ENCODE measurements at regions not wholly inside any gene's neighbourhood (a gene's known extent, or its start where the extent isn't known, plus 50 kb on each side); places are given as distances from the start of the nearest gene placed in this dataset.
"Not testable (repeated sequence)": the region's sequence is repeated elsewhere in the genome, so short reads cannot be mapped to it uniquely, and the experiment has no call there.

DNA sequence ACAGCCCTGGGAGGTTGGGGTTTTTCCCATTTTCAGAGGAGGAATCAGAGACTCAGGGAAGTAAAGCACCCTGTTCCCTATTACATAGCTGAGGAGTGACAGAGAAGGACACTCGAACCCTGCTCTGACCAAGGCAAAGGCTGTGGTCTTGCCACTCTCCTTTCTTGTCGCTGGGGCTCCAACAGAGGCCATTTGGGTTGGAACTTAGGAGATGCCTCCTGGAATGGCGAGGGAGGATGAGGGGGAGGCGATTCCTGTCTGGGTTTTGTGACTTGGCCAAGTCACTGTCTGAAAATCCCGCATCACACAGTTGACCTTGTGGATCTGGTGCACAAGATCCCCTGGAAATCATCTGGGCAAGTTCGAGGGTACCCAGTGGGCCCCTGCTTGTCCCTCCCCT is 64.0 kb upstream of the HAND1 start:
- no peak for DNase-seq

DNA sequence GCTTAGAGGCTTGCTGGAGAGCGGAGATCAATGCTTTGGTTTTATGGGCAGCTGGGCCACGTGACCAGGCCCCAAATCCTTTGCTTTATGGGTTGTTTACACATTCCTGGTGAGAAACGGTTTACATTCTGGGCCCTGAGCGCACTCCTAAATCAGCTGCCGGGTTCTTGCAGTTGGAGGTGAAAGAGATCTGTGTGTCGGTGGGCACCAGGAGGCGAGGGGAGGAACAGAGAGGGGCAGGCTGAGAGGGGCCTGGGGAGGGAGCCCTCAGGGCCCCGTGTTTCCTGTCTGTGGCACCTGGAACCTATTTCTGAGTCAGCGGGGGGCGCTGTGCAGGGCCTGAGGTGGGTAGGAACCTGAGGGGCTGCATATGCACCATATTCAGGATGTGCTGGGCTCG is 63.5 kb upstream of the HAND1 start:
- DNase-seq: no peak

DNA sequence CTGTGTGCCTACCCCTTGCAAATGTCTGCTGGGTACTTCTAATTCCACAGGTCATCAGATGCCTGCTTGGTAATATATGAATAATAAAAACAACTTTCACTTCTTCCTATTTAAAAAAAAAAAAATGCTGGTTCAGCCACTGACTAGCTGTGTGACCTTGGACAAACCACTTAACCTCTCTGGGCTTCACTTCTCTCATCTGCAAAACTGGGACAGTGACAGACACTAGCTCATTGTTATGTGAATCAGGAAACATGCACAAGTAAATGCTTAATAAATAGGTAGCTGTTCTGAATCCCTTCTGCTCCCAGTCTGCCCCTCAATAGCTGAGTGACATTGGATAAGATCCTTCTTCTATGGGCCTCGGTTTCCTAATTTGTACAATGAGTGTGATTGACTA is 62.6 kb upstream of the HAND1 start:
- DNase-seq: no peak

DNA sequence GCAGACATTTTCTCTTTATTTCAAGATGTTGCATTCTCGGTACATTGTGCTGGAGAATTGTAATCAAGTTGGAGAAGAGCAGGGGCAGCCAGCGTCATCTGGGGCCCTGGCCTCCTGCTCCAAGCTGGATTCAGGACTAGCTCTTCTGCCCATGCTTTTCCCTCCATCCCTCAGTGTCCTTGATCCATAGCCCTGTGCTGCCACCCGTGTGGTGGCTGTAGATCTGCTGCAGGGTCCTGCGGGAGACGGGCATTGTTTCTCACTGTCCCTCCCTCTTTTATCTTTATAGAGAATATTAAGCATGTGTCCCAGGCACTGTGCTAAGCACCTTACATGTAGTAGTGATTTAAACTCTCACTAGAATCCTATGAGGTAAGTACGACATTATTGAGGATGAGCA is 60.5 kb upstream of the HAND1 start:
- DNase-seq: no peak

DNA sequence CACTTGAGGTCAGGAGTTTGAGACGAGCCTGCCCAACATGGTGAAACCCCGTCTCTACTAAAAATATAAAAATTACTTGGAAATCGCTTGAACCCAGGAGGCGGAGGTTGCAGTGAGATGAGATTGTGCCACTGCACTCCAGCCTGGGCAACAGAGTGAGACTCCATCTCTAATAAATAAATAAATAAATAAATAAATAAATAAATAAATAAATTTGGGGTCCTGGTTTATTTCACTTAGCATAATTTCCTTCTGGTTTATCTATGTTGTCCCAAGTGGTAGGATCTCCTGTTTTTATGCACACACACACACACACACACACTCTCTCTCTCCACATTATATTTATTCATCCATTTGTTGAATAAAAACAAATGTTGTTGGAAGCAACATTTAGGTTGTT is 58.4 kb upstream of the HAND1 start:
- DNase-seq: not testable (repeated sequence)

DNA sequence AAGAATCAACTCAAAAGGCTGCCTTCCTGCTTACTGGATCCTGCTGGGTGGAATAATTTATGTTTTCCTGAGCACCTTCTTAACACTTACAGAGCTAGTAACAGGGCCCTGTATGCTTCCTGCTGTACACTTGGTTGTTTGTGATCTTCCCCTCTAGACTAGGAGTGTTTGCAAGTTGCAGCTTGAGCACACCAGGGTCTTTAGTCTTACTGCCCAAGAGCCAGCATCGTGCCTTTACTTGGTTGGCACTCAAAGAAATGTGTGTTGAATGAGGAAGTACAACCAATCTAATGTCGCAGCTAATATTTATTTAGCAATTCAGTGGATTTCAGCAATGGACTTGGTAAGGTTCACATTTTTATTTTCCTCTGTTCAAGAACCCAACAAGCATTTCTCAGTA is 57.5 kb upstream of the HAND1 start:
- no peak for DNase-seq

DNA sequence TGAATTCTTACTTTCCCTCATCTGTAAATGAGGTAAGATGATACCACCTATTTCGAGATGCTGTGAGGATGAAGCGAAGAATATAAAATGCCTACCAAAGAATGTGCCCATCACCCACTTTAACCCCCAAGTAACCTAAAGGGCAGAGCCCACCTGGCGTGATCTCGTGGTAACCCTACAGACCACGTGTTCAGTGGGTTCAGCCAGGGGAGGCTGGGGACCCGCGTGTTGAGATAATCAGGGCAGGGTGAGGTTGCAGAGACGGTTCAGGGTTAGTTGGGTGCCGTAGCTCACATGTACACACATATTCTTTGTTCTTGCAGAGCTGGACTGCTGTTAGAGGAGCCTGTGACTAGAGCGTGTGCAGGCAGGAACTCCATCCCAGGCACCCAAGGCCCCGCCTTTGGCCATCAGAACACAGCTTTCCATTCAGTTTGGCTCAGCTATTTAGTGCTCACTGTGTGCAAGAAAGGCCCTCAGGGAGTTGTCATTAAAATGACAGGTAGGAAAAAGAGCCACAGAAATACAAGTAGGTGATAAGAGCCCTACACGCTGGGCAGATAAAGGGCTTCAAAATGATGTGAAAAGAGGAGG is 56.5 kb upstream of the HAND1 start:
- DNase-seq: no peak

DNA sequence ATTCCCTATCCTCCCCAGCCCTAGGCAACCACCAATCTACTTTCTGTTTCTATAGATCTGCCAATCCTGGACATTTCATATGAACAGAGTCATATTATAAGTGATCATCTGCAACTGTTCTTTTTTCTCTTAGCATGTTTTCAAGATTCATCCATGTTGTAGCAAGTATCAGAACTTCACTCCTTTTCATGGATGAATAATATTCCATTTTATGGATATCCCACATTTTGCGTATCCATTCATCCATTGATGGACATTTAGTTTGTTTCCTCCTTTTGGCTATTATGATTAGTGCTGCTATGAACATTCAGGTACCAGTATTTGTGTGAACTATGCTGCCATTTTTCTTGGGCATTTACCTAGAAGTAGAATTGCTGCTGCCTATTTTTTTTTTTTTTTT is 51.3 kb upstream of the HAND1 start:
- no peak for DNase-seq

DNA sequence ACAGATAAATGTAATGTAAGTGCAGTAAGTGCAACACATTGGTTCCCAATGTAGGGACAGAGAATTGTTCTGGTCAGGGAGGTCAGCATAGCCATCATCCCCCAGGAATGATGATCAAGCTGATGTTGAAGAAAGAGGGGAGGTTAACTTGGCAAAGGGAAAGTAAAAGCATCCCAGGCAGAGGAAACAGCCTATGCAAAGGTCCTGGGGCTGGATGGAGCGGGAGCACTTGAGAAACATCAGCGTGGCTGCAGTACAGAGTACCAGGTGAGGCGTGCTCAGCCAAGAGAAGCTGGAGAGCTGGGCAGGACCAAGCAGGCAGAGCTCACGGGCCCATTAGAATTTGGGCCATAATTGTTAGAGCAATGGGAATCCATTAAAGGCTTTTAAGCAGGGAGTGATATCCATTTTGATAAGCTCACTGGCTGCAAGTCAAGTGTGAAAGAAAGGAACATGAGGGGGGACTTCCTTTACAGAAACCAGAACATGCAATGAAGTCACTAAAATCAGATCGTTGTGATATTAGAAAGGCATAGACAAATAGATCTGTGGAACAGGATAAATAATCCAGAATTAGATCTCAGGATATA is 50.1 kb upstream of the HAND1 start:
- DNase-seq: no peak
